ENCODE measurements at regions not wholly inside any gene's neighbourhood (a gene's known extent, or its start where the extent isn't known, plus 50 kb on each side); places are given as distances from the start of the nearest gene placed in this dataset.

GRCh38 chr10:32150532-32151101 is 94.4 kb upstream of the KIF5B start:
- TF ChIP-seq CTCF (IDR thresholded peaks at IDR 0.05; ENCODE audit: low read depth, low read length) = no peak
- DNase-seq (ENCODE audit: low read depth, low spot score) = peak; percentile 17
- in situ Hi-C loops (cut with HindIII; ENCODE audit: low sequenced_read_pairs) = no loop called here
- no peak overlapping the region for H3K4me3 ChIP-seq (ENCODE audit: low read depth, low read length)

- TF ChIP-seq CTCF (IDR thresholded peaks at IDR 0.05; ENCODE audit: low read depth, low read length) = no peak
- DNase-seq (ENCODE audit: low read depth, low spot score) = peak; percentile 96
- no peak overlapping the region for H3K4me3 ChIP-seq (ENCODE audit: low read depth, low read length)
- in situ Hi-C loops (cut with HindIII; ENCODE audit: low sequenced_read_pairs) = no loop called here
These were observed 93.2 kb upstream of the KIF5B start for GRCh38 chr10:32149252-32149955.

GRCh38 chr10:32148864-32149251 is 92.6 kb upstream of the KIF5B start:
- TF ChIP-seq CTCF (IDR thresholded peaks at IDR 0.05; ENCODE audit: low read depth, low read length) = no peak
- H3K4me3 ChIP-seq (ENCODE audit: low read depth, low read length) = no peak overlapping the region
- DNase-seq (ENCODE audit: low read depth, low spot score) = no peak
- in situ Hi-C loops (cut with HindIII; ENCODE audit: low sequenced_read_pairs) = no loop called here

- no peak for TF ChIP-seq CTCF (IDR thresholded peaks at IDR 0.05; ENCODE audit: low read depth, low read length)
- no peak overlapping the region for H3K4me3 ChIP-seq (ENCODE audit: low read depth, low read length)
- in situ Hi-C loops (cut with HindIII; ENCODE audit: low sequenced_read_pairs) = no loop called here
- no peak for DNase-seq (ENCODE audit: low read depth, low spot score)
These were observed 91.5 kb upstream of the KIF5B start for GRCh38 chr10:32147730-32148129.

- H3K4me3 ChIP-seq (ENCODE audit: low read depth, low read length) = no peak overlapping the region
- in situ Hi-C loops (cut with HindIII; ENCODE audit: low sequenced_read_pairs) = no loop called here
- TF ChIP-seq CTCF (IDR thresholded peaks at IDR 0.05; ENCODE audit: low read depth, low read length) = no peak
- DNase-seq (ENCODE audit: low read depth, low spot score) = no peak
These were observed 89.9 kb upstream of the KIF5B start for GRCh38 chr10:32146166-32146565.

- H3K4me3 ChIP-seq (ENCODE audit: low read depth, low read length) = no peak overlapping the region
- in situ Hi-C loops (cut with HindIII; ENCODE audit: low sequenced_read_pairs) = no loop called here
- no peak for DNase-seq (ENCODE audit: low read depth, low spot score)
- no peak for TF ChIP-seq CTCF (IDR thresholded peaks at IDR 0.05; ENCODE audit: low read depth, low read length)
These were observed 88.8 kb upstream of the KIF5B start for GRCh38 chr10:32144817-32145688.
